ENCODE measurements at regions not wholly inside any gene's neighbourhood (a gene's known extent, or its start where the extent isn't known, plus 50 kb on each side); places are given as distances from the start of the nearest gene placed in this dataset.

- TF ChIP-seq EZH2phosphoT487 (IDR thresholded peaks at IDR 0.05; ENCODE audit: low read depth) = no peak
- no peak for TF ChIP-seq CTCF (IDR thresholded peaks at IDR 0.05; ENCODE audit: low read depth, low read length)
- Histone ChIP-seq H2AFZ (ENCODE audit: low read depth, low read length) (no peak overlapping the region), H3K27me3 (ENCODE audit: low read depth, low read length) (no peaks in the 10 kb centered on the region), H3K9me3 (ENCODE audit: insufficient read depth, low read length) (no peaks in the 10 kb centered on the region), H3K4me1 (ENCODE audit: low read length) (peaks cover 27% of the 10 kb centered on the region), H3K4me2 (ENCODE audit: low read length) (no peak overlapping the region), H3K36me3 (replicated peaks; ENCODE audit: low read depth, low read length) (no peaks in the 10 kb centered on the region), H4K20me1 (ENCODE audit: insufficient read depth, low read length) (no peaks in the 10 kb centered on the region), H3K79me2 (ENCODE audit: low read length) (no peaks in the 10 kb centered on the region), H3K4me3 (ENCODE audit: low read length) (no peak overlapping the region), H3K9ac (ENCODE audit: low read length) (no peak overlapping the region), H3K27ac (ENCODE audit: low read length) (no peak overlapping the region)
These were observed 182.6 kb downstream of the EFNB2 start for GRCh38 chr13:106352850-106353249.

DNA sequence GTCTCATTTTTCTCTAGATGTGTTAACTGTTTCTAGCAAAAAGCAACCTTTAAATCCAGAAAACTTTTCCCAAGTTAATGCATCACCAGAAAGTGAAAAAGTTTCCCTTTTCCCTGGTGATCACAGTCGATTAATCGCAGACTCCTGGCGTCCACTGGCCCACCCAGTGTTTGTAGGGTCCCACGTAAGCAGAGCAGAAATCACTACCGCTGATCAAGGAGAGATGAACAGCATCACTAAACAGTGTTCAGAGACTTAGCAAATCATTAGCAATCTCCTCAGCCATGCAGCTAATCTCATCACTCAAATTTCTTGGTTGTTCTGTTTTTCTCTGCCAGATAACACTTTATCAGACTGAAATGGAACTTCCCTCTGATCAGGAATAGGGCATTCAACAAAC is 184.2 kb downstream of the EFNB2 start:
- Histone ChIP-seq H3K27me3 (ENCODE audit: low read depth, low read length) (no peaks in the 10 kb centered on the region), H3K27ac (ENCODE audit: low read length) (no peak overlapping the region), H3K79me2 (ENCODE audit: low read length) (no peaks in the 10 kb centered on the region), H2AFZ (ENCODE audit: low read depth, low read length) (no peak overlapping the region), H3K4me3 (ENCODE audit: low read length) (no peak overlapping the region), H3K4me2 (ENCODE audit: low read length) (peak overlapping the region; percentile 53; the same call in 1 of the 2 replicates), H4K20me1 (ENCODE audit: insufficient read depth, low read length) (no peaks in the 10 kb centered on the region), H3K9me3 (ENCODE audit: insufficient read depth, low read length) (no peaks in the 10 kb centered on the region), H3K4me1 (ENCODE audit: low read length) (peaks cover 27% of the 10 kb centered on the region), H3K36me3 (replicated peaks; ENCODE audit: low read depth, low read length) (no peaks in the 10 kb centered on the region), H3K9ac (ENCODE audit: low read length) (no peak overlapping the region)
- TF ChIP-seq CTCF (IDR thresholded peaks at IDR 0.05; ENCODE audit: low read depth, low read length) = no peak
- no peak for TF ChIP-seq EZH2phosphoT487 (IDR thresholded peaks at IDR 0.05; ENCODE audit: low read depth)

- H3K9me3 ChIP-seq (ENCODE audit: insufficient read depth, low read length) = no peaks in the 10 kb centered on the region
- H3K9ac ChIP-seq (ENCODE audit: low read length) = no peak overlapping the region
- TF ChIP-seq CTCF (IDR thresholded peaks at IDR 0.05; ENCODE audit: low read depth, low read length) (no peak), EZH2phosphoT487 (IDR thresholded peaks at IDR 0.05; ENCODE audit: low read depth) (no peak)
These were observed 185.3 kb downstream of the EFNB2 start for GRCh38 chr13:106350208-106350607.

DNA sequence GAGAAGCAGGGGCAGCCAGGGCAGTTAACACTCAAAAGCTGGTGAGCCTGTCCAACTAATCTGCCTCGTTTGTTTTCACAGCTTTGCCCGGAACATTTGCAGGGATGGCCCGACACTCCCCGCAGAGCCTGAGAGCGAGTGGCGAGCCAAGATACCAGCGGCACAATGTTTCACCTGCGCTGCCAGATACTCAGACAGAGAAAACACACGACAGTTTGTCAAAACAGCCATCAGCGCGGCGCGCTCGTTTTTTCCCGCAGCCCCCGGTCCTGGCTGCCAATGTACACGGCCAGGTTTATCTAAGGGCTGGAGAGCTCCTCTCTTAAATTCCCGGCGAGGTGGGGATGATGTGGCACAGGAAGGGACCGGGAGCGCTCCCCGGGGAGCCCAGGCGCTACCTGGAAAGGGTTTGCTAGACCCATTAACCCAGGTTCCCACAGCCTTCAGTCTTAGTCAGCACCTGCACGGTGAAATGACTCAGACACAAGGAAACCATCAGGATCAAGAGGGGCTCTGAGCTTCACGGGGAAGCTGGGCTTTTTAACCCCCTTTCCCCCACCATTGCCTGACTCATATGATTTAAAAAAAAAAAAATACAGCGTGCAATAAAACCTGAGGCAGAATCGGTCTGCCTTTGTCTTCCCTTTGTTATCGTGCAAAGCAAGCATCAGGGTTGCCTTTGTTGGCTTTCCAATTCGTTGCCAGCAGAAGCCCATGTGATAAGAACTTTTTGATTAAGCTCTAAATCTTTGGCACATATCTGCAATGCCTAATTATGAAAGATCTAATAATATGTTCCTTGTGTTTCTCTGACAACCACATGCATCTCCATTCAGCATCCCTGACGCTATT is 186.2 kb downstream of the EFNB2 start:
- H2AFZ ChIP-seq (ENCODE audit: low read depth, low read length) = no peak overlapping the region
- H3K36me3 ChIP-seq (replicated peaks; ENCODE audit: low read depth, low read length) = no peaks in the 10 kb centered on the region
- no peak for TF ChIP-seq EZH2phosphoT487 (IDR thresholded peaks at IDR 0.05; ENCODE audit: low read depth)
- TF ChIP-seq CTCF (IDR thresholded peaks at IDR 0.05; ENCODE audit: low read depth, low read length) = no peak
- no peaks in the 10 kb centered on the region for H3K9me3 ChIP-seq (ENCODE audit: insufficient read depth, low read length)
- no peak overlapping the region for H3K27ac ChIP-seq (ENCODE audit: low read length)
- H3K79me2 ChIP-seq (ENCODE audit: low read length) = no peaks in the 10 kb centered on the region
- H3K4me3 ChIP-seq (ENCODE audit: low read length) = no peak overlapping the region
- H3K4me2 ChIP-seq (ENCODE audit: low read length) = no peak overlapping the region
- H3K4me1 ChIP-seq (ENCODE audit: low read length) = peaks cover 27% of the 10 kb centered on the region
- H3K27me3 ChIP-seq (ENCODE audit: low read depth, low read length) = no peaks in the 10 kb centered on the region
- H4K20me1 ChIP-seq (ENCODE audit: insufficient read depth, low read length) = no peaks in the 10 kb centered on the region
- no peak overlapping the region for H3K9ac ChIP-seq (ENCODE audit: low read length)

More at GRCh38 chr13:106350208-106350607, 185.3 kb downstream of the EFNB2 start:
- H3K27me3 ChIP-seq (ENCODE audit: low read depth, low read length) = no peaks in the 10 kb centered on the region
- H2AFZ ChIP-seq (ENCODE audit: low read depth, low read length) = no peak overlapping the region
- H3K4me1 ChIP-seq (ENCODE audit: low read length) = peaks cover 27% of the 10 kb centered on the region
- H3K4me3 ChIP-seq (ENCODE audit: low read length) = peak overlapping the region; percentile 20
- no peak overlapping the region for H3K27ac ChIP-seq (ENCODE audit: low read length)
- H3K4me2 ChIP-seq (ENCODE audit: low read length) = peak overlapping the region; percentile 53
- H3K36me3 ChIP-seq (replicated peaks; ENCODE audit: low read depth, low read length) = no peaks in the 10 kb centered on the region
- no peaks in the 10 kb centered on the region for H3K79me2 ChIP-seq (ENCODE audit: low read length)
- no peaks in the 10 kb centered on the region for H4K20me1 ChIP-seq (ENCODE audit: insufficient read depth, low read length)

All from OCI-LY3 (cell line).